Adipose tissue (tissue), 3 donors: ENCODE measurements at regions not wholly inside any gene's neighbourhood (a gene's known extent, or its start where the extent isn't known, plus 50 kb on each side); places are given as distances from the start of the nearest gene placed in this dataset.
"Not testable (repeated sequence)": the region's sequence is repeated elsewhere in the genome, so short reads cannot be mapped to it uniquely, and the experiment has no call there.

ENCODE experiments used
- H3K27ac ChIP-seq: one replicate; pipeline ENCODE4 v1.5.1; 2013; ENCODE audit warnings: low read depth, low read length
- WGBS, 3 donors: extraction: QIAGEN DNeasy Blood & Tissue Kit; methylation state at CpG; one replicate each; pipeline ENCODE4 v1.1.7; 2013; 5-methylcytosine and 5-hydroxymethylcytosine counted together
- donor health status: healthy with polysubstance abuse.
- donor health status: Bipolar disorder and iron deficiency.
- donor health status: healthy.

GRCh38 chr7:149584530-149584929 lies 86.9 kb upstream of the ZNF746 start:
- no peak overlapping the region for H3K27ac ChIP-seq
- 96 to 100% (median 98%) methylated on average over 4 of the region's 4 CpGs for whole genome bisulfite sequencing, 3 donors

- H3K27ac ChIP-seq: no peak overlapping the region
- WGBS, 3 donors: 97 to 98% (median 98%) methylated on average over 2 of the region's 2 CpGs
These were observed 86.4 kb upstream of the ZNF746 start for GRCh38 chr7:149584009-149584408.

GRCh38 chr7:149580328-149580727 lies 82.7 kb upstream of the ZNF746 start:
- 97 to 99% (median 98%) methylated on average over 6 of the region's 6 CpGs for WGBS, 3 donors
- no peak overlapping the region for H3K27ac ChIP-seq

- H3K27ac ChIP-seq: not testable (repeated sequence)
- 97 to 99% (median 97%) methylated on average over 17 to 19 of the region's 19 CpGs for WGBS, 3 donors
These were observed 81.8 kb upstream of the ZNF746 start for GRCh38 chr7:149579365-149579764.

- WGBS, 3 donors: 94 to 96% (median 94%) methylated on average over 2 of the region's 2 CpGs
- not testable (repeated sequence) for H3K27ac ChIP-seq
These were observed 76.8 kb upstream of the ZNF746 start for GRCh38 chr7:149574428-149574827.

GRCh38 chr7:149573519-149573918 lies 75.9 kb upstream of the ZNF746 start:
- H3K27ac ChIP-seq: no peak overlapping the region
- WGBS, 3 donors: 95 to 98% (median 96%) methylated on average over 3 of the region's 3 CpGs

- WGBS, 3 donors: 93 to 97% (median 96%) methylated on average over 8 of the region's 8 CpGs
- H3K27ac ChIP-seq: not testable (repeated sequence)
These were observed 75.3 kb upstream of the ZNF746 start for GRCh38 chr7:149572920-149573319.

GRCh38 chr7:149570784-149571183 lies 73.2 kb upstream of the ZNF746 start:
- WGBS, 3 donors: 95 to 98% (median 97%) methylated on average over 11 of the region's 11 CpGs
- no peak overlapping the region for H3K27ac ChIP-seq

- H3K27ac ChIP-seq: no peak overlapping the region
- WGBS, 3 donors: 95 to 98% (median 97%) methylated on average over 12 of the region's 12 CpGs
These were observed 72.3 kb upstream of the ZNF746 start for GRCh38 chr7:149569726-149570422.

- H3K27ac ChIP-seq: no peak overlapping the region
- 96 to 99% (median 98%) methylated on average over 6 of the region's 6 CpGs for WGBS, 3 donors
These were observed 71.6 kb upstream of the ZNF746 start for GRCh38 chr7:149569025-149569725.

- 97 to 99% (median 98%) methylated on average over 5 of the region's 5 CpGs for WGBS, 3 donors
- no peak overlapping the region for H3K27ac ChIP-seq
These were observed 70.6 kb upstream of the ZNF746 start for GRCh38 chr7:149568218-149568617.

- no peak overlapping the region for H3K27ac ChIP-seq
- WGBS, 3 donors: 97 to 98% (median 98%) methylated on average over 3 of the region's 3 CpGs
These were observed 68.5 kb upstream of the ZNF746 start for GRCh38 chr7:149566103-149566502.

GRCh38 chr7:149565096-149565382 lies 67.4 kb upstream of the ZNF746 start:
- 35 to 85% (median 83%) methylated on average over 1 of the region's 1 CpG for WGBS, 3 donors
- H3K27ac ChIP-seq: no peak overlapping the region

- WGBS, 3 donors: 86 to 93% (median 92%) methylated on average over 4 of the region's 4 CpGs
- H3K27ac ChIP-seq: no peak overlapping the region
These were observed 66.9 kb upstream of the ZNF746 start for GRCh38 chr7:149564340-149565095.

- H3K27ac ChIP-seq: no peak overlapping the region
- 89 to 91% (median 89%) methylated on average over 4 of the region's 4 CpGs for WGBS, 3 donors
These were observed 65.0 kb upstream of the ZNF746 start for GRCh38 chr7:149562602-149563001.

- WGBS, 3 donors: 84 to 89% (median 85%) methylated on average over 3 of the region's 3 CpGs
- H3K27ac ChIP-seq: no peak overlapping the region
These were observed 63.5 kb upstream of the ZNF746 start for GRCh38 chr7:149561072-149561471.

GRCh38 chr7:149559711-149560110 lies 62.1 kb upstream of the ZNF746 start:
- WGBS, 3 donors: 75 to 100% (median 76%) methylated on average over 4 of the region's 4 CpGs
- no peak overlapping the region for H3K27ac ChIP-seq

- 96 to 99% (median 97%) methylated on average over 6 of the region's 6 CpGs for WGBS, 3 donors
- H3K27ac ChIP-seq: no peak overlapping the region
These were observed 60.7 kb upstream of the ZNF746 start for GRCh38 chr7:149558149-149558861.

GRCh38 chr7:149556525-149556924 lies 58.9 kb upstream of the ZNF746 start:
- H3K27ac ChIP-seq: not testable (repeated sequence)
- 97 to 100% (median 99%) methylated on average over 4 of the region's 4 CpGs for WGBS, 3 donors
